HL-60/S4 (cell line): ENCODE measurements at regions not wholly inside any gene's neighbourhood (a gene's known extent, or its start where the extent isn't known, plus 50 kb on each side); places are given as distances from the start of the nearest gene placed in this dataset.
"Not testable (repeated sequence)": the region's sequence is repeated elsewhere in the genome, so short reads cannot be mapped to it uniquely, and the experiment has no call there.

ENCODE experiments used
- in situ Hi-C: fragments of 300-500 bp; cut with MboI; formaldehyde crosslinking; loops from 2 replicates; pipeline ENCODE4 v1.14.3; 2022; ENCODE audit warnings: low sequenced_read_pairs

- in situ Hi-C loops = no loop called here
Observed at GRCh38 chr21:31538816-31539215, 120.7 kb upstream of the SOD1 start.

GRCh38 chr21:31537872-31538576 lies 121.5 kb upstream of the SOD1 start:
- in situ Hi-C loops = no loop called here

GRCh38 chr21:31536138-31536537 lies 123.4 kb upstream of the SOD1 start:
- in situ Hi-C loops = no loop called here

GRCh38 chr21:31531967-31532366 lies 127.5 kb upstream of the SOD1 start:
- in situ Hi-C loops = no loop called here

- in situ Hi-C loops = no loop called here
Observed at GRCh38 chr21:31530897-31531705, 128.4 kb upstream of the SOD1 start.

- in situ Hi-C loops = no loop called here
Observed at GRCh38 chr21:31530364-31530763, 129.1 kb upstream of the SOD1 start.

- in situ Hi-C loops = no loop called here
Observed at GRCh38 chr21:31529406-31529805, 130.1 kb upstream of the SOD1 start.

- in situ Hi-C loops = no loop called here
Observed at GRCh38 chr21:31526040-31526439, 133.5 kb upstream of the SOD1 start.

GRCh38 chr21:31524140-31524539 lies 135.4 kb upstream of the SOD1 start:
- in situ Hi-C loops = no loop called here

GRCh38 chr21:31521515-31521914 lies 138.0 kb upstream of the SOD1 start:
- in situ Hi-C loops = no loop called here

- in situ Hi-C loops = no loop called here
Observed at GRCh38 chr21:31520561-31521098, 138.9 kb upstream of the SOD1 start.

GRCh38 chr21:31518580-31518979 lies 140.9 kb upstream of the SOD1 start:
- in situ Hi-C loops = no loop called here

GRCh38 chr21:31517664-31518414 lies 141.7 kb upstream of the SOD1 start:
- in situ Hi-C loops = no loop called here

GRCh38 chr21:31515253-31515652 lies 144.2 kb upstream of the SOD1 start:
- in situ Hi-C loops = no loop called here

- in situ Hi-C loops = no loop called here
Observed at GRCh38 chr21:31514598-31514997, 144.9 kb upstream of the SOD1 start.

GRCh38 chr21:31513541-31513940 lies 146.0 kb upstream of the SOD1 start:
- in situ Hi-C loops = not testable (repeated sequence)

GRCh38 chr21:31511999-31512398 lies 147.5 kb upstream of the SOD1 start:
- in situ Hi-C loops = not testable (repeated sequence)

- in situ Hi-C loops = no loop called here
Observed at GRCh38 chr21:31511258-31511657, 148.2 kb upstream of the SOD1 start.

- in situ Hi-C loops = no loop called here
Observed at GRCh38 chr21:31509194-31510017, 150.1 kb upstream of the SOD1 start.

- in situ Hi-C loops = no loop called here
Observed at GRCh38 chr21:31505975-31506374, 153.5 kb upstream of the SOD1 start.
